ENCODE measurements at regions not wholly inside any gene's neighbourhood (a gene's known extent, or its start where the extent isn't known, plus 50 kb on each side); places are given as distances from the start of the nearest gene placed in this dataset.

GRCh38 chr14:76566439-76566838 is 190.5 kb downstream of the ESRRB start:
- Histone ChIP-seq H3K4me3 (replicated peaks in 1 of 3; ENCODE audit: insufficient read depth in 1 of 3, low read depth in 1 of 3, low read length in 3 of 3) (no peak overlapping the region), H3K27ac (ENCODE audit: insufficient read depth, low read depth, low read length) (no peak overlapping the region), H4K20me1 (replicated peaks; ENCODE audit: control insufficient read depth, extremely low read depth, insufficient read depth, low read length) (no peaks in the 10 kb centered on the region), H3K9ac (replicated peaks; ENCODE audit: extremely low read depth, insufficient read depth, low read length) (no peak overlapping the region), H3K9me1 (replicated peaks; ENCODE audit: control insufficient read depth, extremely low read depth, insufficient read depth, low read length) (no peaks in the 10 kb centered on the region), H3K9me3 (replicated peaks; ENCODE audit: control insufficient read depth, insufficient read depth, low read length) (no peaks in the 10 kb centered on the region), H3K4me2 (ENCODE audit: insufficient read depth, low read length) (no peak overlapping the region), H2AFZ (ENCODE audit: low read depth, low read length) (no peak overlapping the region), H3K36me3 (ENCODE audit: control insufficient read depth in 2 of 2, extremely low read depth in 1 of 2, insufficient read depth in 2 of 2, low read length in 2 of 2) (no peaks in the 10 kb centered on the region), H3K79me2 (ENCODE audit: control insufficient read depth, insufficient read depth, low read length) (no peaks in the 10 kb centered on the region), H3K4me1 (ENCODE audit: control insufficient read depth, extremely low read depth, insufficient read depth, low read length) (no peaks in the 10 kb centered on the region), H3K27me3 (ENCODE audit: control insufficient read depth in 2 of 2, insufficient read depth in 2 of 2, low read length in 2 of 2) (no peaks in the 10 kb centered on the region)
- POLR2A ChIA-PET, result no interaction called here
- no peak for FAIRE-seq
- dilution Hi-C loops (cut with MboI; ENCODE audit: extremely low pct_ligation_motif_present, low sequenced_read_pairs) (no loop called here), intact Hi-C loops (cut with micrococcal nuclease) (no loop called here)
- no peak for DNase-seq (ENCODE audit: low read depth, low spot score)
- CTCF ChIA-PET, result no interaction called here
- no peak for TF ChIP-seq POLR2A (IDR thresholded peaks at IDR 0.05; ENCODE audit: low read depth, low read length)
- TF ChIP-seq EZH2 (IDR thresholded peaks at IDR 0.05; ENCODE audit: borderline replicate concordance, low read depth, low read length, severe bottlenecking), result no peak
- TF ChIP-seq CTCF (IDR thresholded peaks at IDR 0.05; ENCODE audit: extremely low read depth in 1 of 2, insufficient read depth in 1 of 2, low read depth in 1 of 2, low read length in 2 of 2), result no peak
- no peak for TF ChIP-seq JUN (IDR thresholded peaks at IDR 0.05; ENCODE audit: borderline replicate concordance, insufficient read depth, insufficient read length, low read depth)
- TF ChIP-seq, protein P1, sequence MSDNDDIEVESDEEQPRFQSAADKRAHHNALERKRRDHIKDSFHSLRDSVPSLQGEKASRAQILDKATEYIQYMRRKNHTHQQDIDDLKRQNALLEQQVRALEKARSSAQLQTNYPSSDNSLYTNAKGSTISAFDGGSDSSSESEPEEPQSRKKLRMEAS (IDR thresholded peaks at IDR 0.05; ENCODE audit: insufficient read depth, insufficient read length), result no peak
- no peak for TF ChIP-seq GATA2 (IDR thresholded peaks at IDR 0.05; ENCODE audit: insufficient read depth, insufficient read length, low read depth, low read length)
- no TSS peak for BruUV-seq (replicated peaks)
